NK-92 treated with Interleukin-12 subunit alpha and Interleukin-12 subunit beta, amount 100 ng/mL, for 24 hours (cell line): ENCODE measurements at regions not wholly inside any gene's neighbourhood (a gene's known extent, or its start where the extent isn't known, plus 50 kb on each side); places are given as distances from the start of the nearest gene placed in this dataset.

ENCODE experiments used
- DNase-seq: peaks from one replicate; lab custom pipeline; 2025; lab: John Stamatoyannopoulos, UW

- DNase-seq, result peak; percentile 11
Observed at GRCh38 chr4:183563874-183564273, 59.0 kb downstream of the ING2 start.

GRCh38 chr4:183571350-183571941 is 66.6 kb downstream of the ING2 start:
- no peak for DNase-seq

GRCh38 chr4:183576701-183577404 is 72.0 kb downstream of the ING2 start:
- DNase-seq, result no peak

GRCh38 chr4:183580370-183580769 is 75.5 kb downstream of the ING2 start:
- no peak for DNase-seq

GRCh38 chr4:183580849-183581248 is 76.0 kb downstream of the ING2 start:
- DNase-seq, result no peak

GRCh38 chr4:183586824-183587223 is 72.2 kb downstream of the RWDD4 start:
- no peak for DNase-seq

GRCh38 chr4:183588169-183588675 is 70.8 kb downstream of the RWDD4 start:
- no peak for DNase-seq

- DNase-seq, result no peak
Observed at GRCh38 chr4:183588691-183589090, 70.3 kb downstream of the RWDD4 start.

GRCh38 chr4:183589461-183590099 is 69.4 kb downstream of the RWDD4 start:
- no peak for DNase-seq
